SK-N-MC (cell line): ENCODE measurements at regions not wholly inside any gene's neighbourhood (a gene's known extent, or its start where the extent isn't known, plus 50 kb on each side); places are given as distances from the start of the nearest gene placed in this dataset.

Source experiments
- DNase-seq: peaks from one replicate; pipeline ENCODE4 v3.0.0-alpha.2; 2011; ENCODE audit warnings: low read depth, low spot score
- H3K27ac ChIP-seq: fragments of 200-600 bp; sonication (generic); 2 replicates; pipeline ENCODE4 v1.5.1; 2016; ENCODE audit warnings: mixed run types
- H3K36me3 ChIP-seq: fragments of 200-600 bp; sonication (generic); 2 replicates; pipeline ENCODE4 v1.6.1; 2017; ENCODE audit warnings: antibody characterized with exemption, low read length, mixed read lengths; ENCODE audit not compliant: insufficient read depth
- H3K4me3 ChIP-seq: fragments of 200-600 bp; sonication (generic); 2 replicates; pipeline ENCODE4 v1.5.1; 2016
- H3K9ac ChIP-seq: fragments of 200-600 bp; sonication (generic); 2 replicates; pipeline ENCODE4 v1.8.0; 2017; ENCODE audit warnings: mixed run types, mixed read lengths; ENCODE audit not compliant: insufficient read length
- H3K9me3 ChIP-seq: fragments of 200-600 bp; sonication (generic); 2 replicates; pipeline ENCODE4 v1.6.1; 2017; ENCODE audit warnings: low read depth, mild to moderate bottlenecking, antibody characterized with exemption, low read length, moderate library complexity, mixed read lengths
- EZH2 ChIP-seq: fragments of 200-600 bp; sonication (generic); IDR thresholded peaks from one replicate; pipeline ENCODE4 v1.6.1; 2017; ENCODE audit warnings: antibody characterized with exemption
- FOXP2 ChIP-seq: optimal IDR thresholded peaks from 2 replicates; pipeline ENCODE3; 2011; ENCODE audit warnings: mild to moderate bottlenecking, moderate library complexity; ENCODE audit not compliant: insufficient read depth; ENCODE audit errors: extremely low read length, control extremely low read depth
- POLR2AphosphoS5 ChIP-seq: IDR thresholded peaks from 2 replicates; pipeline ENCODE4 v1.6.1; 2012; ENCODE audit warnings: mild to moderate bottlenecking, low read depth, low read length, borderline replicate concordance

DNA sequence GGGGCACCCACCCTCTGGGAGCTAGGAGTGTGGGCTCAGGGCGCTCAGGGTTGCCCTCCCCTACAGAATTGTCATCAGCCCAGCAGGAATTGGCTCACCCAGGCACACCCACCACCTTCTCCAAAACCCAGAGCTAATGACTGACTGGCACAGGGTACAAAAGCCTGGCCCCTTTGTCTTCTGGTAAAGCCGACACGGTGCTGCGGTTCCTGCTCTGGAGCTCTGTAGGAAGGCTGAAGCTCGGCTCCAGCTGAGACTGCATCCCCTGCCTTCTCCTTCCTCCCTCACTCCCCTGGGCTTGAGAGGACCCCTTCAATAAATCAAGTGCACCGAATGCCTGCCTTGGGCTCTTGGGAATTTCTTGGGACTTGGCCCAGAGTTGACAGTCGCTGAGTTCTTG, 117.9 kb upstream of the EEPD1 start:
- Histone ChIP-seq H3K36me3 (no peaks in the 10 kb centered on the region), H3K9ac (no peak overlapping the region), H3K27ac (no peak overlapping the region), H3K9me3 (no peaks in the 10 kb centered on the region), H3K4me3 (no peak overlapping the region)
- TF ChIP-seq POLR2AphosphoS5 (no peak), EZH2 (no peak), FOXP2 (no peak)
- DNase-seq: no peak

DNA sequence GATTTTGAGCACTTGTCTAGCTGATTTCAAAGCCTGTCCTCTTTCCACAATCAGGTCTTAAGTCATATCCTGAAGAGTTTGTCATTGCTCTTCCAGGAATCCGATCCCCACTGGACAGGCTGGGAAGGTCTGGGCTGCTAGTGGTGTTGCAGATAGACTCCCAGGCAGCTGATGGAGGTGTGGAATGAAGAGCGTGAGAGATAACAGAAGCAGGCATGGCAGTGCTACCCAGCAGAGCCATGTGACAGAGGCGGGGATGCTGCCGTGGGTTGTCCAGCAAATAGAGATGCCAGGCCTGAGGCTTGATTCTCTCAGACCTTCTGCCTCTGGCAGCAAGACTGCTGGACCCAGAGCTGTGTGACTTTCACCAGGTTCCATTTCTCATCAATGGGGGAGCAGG, 116.5 kb upstream of the EEPD1 start:
- no peak overlapping the region for H3K4me3 ChIP-seq
- no peaks in the 10 kb centered on the region for H3K36me3 ChIP-seq
- H3K9me3 ChIP-seq: no peaks in the 10 kb centered on the region
- DNase-seq: no peak
- H3K27ac ChIP-seq: no peak overlapping the region
- TF ChIP-seq FOXP2 (no peak), POLR2AphosphoS5 (no peak), EZH2 (no peak)
- no peak overlapping the region for H3K9ac ChIP-seq

DNA sequence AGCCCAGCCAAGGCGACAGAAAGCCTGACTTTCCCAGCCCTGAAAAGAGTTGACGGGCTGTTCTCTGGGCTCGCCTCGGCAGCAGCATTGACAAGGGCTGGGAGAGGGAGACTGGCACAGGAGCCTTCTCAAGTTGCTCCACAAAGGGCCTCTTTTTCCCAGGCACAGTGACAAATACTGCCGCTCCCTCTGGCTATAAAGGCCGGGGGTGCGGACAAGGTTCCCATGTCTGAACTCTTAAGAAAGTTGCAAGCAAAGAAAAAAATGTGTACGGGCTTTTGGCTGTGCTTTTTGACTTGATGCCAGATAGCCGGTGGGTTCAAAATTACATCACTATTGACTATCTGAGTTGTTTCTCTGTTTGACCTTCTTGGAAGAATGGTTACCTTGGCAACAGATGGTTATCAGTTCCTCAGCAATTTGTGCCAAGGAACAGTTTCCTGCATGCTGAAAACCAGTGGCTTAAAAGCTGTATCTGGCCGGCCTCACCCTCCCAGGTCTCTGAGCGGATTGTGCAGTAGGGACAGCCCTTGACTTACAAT, 115.9 kb upstream of the EEPD1 start:
- no peak for TF ChIP-seq FOXP2
- TF ChIP-seq POLR2AphosphoS5: peak; percentile 12; the same call in 1 of the 2 replicates
- no peak for TF ChIP-seq EZH2
- DNase-seq: no peak
- H3K4me3 ChIP-seq: peak overlapping the region; percentile 10
- no peaks in the 10 kb centered on the region for H3K36me3 ChIP-seq
- H3K27ac ChIP-seq: no peak overlapping the region
- H3K9ac ChIP-seq: no peak overlapping the region
- no peaks in the 10 kb centered on the region for H3K9me3 ChIP-seq

DNA sequence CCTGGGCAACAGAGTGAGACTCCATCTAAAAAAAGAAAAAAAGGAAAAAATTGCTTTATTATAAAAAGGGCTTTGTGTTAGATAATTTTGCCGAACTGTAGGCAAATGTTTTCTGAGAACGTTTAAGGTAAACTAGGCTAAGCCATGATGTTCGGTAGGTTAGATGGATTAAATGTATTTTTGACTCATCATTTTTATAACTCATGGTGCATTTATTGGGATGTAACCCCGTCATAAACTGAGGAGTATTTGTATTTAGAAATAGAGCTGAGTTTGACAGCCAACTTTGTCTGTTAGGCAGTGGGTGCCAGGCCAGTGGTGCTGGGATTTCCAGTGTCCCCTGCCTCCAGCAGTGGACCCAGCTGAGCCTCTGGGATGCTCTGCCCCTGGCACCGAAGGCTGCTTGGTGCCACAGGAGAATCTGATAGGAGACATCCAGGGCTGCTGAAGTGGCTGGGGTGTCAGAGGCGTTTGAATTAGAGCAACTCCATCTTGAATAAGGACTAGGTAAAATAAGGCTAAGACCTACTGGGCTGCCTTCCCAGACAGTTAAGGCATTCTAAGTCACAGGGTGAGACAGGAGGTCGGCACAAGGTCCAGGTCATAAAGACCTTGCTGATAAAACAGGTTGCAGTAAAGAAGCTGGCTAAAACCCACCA, 114.9 kb upstream of the EEPD1 start:
- DNase-seq: no peak
- H3K9ac ChIP-seq: no peak overlapping the region
- no peak overlapping the region for H3K4me3 ChIP-seq
- no peaks in the 10 kb centered on the region for H3K36me3 ChIP-seq
- H3K9me3 ChIP-seq: no peaks in the 10 kb centered on the region
- no peak for TF ChIP-seq POLR2AphosphoS5
- H3K27ac ChIP-seq: no peak overlapping the region

DNA sequence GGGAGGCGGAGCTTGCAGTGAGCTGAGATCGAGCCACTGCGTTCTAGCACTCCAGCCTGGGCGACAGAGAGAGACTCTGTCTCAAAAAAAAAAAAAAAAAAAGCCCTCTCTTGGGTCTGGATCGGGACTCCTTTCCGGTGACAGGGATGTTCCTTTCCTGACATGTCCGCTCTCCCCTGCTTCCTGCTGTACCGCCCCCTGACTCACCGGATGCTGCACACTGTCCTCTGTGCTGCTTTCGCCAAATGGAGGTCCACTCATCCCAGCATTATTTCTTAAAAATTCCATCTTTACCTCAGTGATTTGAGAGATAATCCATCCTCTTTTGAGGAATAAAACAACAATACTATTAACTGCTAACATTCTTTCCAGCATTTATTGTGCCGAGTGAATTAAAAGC, 113.8 kb upstream of the EEPD1 start:
- Histone ChIP-seq H3K4me3 (no peak overlapping the region), H3K9ac (no peak overlapping the region), H3K27ac (no peak overlapping the region), H3K36me3 (no peaks in the 10 kb centered on the region), H3K9me3 (no peaks in the 10 kb centered on the region)
- no peak for TF ChIP-seq FOXP2
- no peak for TF ChIP-seq EZH2
- TF ChIP-seq POLR2AphosphoS5: no peak
- no peak for DNase-seq

DNA sequence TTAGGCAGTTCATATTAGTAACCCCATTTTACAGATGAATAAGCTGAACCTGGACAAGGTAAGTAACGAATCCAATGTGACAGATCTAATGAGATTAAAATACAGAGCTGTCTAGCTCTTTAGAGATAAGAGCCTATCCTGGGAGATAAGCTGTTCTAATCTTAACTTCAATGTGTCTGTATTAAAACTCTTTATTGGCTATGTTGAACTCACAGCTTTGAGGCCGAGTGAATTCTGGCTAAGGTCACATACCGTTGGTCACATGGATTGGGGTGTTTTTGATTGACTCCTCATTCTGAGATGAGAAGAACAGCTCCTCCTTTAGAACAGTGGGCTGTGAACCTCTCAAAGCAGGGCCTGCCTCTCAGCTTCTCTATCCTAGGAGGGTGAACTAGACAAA, 113.4 kb upstream of the EEPD1 start:
- no peak for DNase-seq
- Histone ChIP-seq H3K27ac (no peak overlapping the region), H3K36me3 (no peaks in the 10 kb centered on the region), H3K4me3 (no peak overlapping the region), H3K9ac (no peak overlapping the region), H3K9me3 (no peaks in the 10 kb centered on the region)
- TF ChIP-seq FOXP2 (no peak), POLR2AphosphoS5 (no peak), EZH2 (no peak)

DNA sequence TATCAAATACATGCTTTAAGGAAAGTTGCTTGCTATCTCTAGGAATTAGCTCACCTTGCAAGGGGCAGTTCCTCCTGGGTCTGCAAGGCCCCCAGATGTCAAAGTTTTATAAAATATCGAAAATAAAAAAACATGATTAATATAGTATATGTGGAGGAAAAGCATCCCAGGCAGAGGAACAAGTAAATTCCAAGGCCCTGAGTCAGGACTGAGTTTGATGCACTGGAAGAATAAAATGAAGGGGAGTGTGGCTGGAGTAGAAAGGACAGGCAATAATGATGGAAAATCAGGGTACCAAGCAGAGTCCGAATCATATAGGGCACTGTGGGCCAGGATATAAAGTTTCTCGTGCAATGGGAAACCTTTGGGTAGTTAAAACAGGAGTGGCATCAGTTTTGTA, 112.4 kb upstream of the EEPD1 start:
- TF ChIP-seq POLR2AphosphoS5: no peak
- no peak for TF ChIP-seq EZH2
- H3K9ac ChIP-seq: no peak overlapping the region
- no peak for DNase-seq
- no peaks in the 10 kb centered on the region for H3K9me3 ChIP-seq
- no peak overlapping the region for H3K4me3 ChIP-seq
- H3K36me3 ChIP-seq: no peaks in the 10 kb centered on the region
- H3K27ac ChIP-seq: no peak overlapping the region

DNA sequence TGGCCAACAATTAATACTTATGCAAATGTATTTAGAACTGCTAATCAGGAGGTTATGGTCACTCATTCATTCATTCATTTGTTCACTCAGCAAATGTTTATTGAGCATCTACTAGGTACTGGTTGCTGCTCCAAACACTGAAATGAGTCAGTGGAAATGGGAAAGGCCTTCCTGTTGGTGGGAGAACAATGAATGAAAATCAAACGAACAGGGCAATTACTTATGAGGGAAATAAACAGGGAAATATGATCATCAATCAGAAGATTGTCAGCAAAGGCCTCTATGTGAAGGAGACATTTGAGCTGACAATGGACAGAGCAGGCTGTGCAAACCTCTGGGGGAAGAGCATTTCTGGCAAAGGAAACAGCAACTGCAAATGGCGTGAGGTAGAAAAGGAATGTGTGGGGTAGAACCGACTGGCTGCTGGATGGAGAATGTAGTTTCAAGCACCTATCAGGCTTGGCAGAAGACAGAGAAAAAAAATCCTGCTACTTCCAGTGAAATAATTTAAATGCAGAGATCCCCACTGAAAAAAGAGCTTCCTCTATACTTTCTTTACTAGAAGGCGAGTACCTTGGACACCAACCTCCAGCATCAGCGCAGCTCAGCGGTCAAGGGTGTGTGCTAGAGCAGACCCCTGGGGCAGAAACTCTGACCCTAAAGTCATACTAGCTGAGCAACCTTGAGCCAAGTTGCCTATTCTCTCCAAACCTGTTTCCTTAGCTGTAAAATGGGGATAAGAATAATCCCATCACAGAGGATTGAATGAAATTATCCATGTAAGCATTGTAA, 108.8 kb upstream of the EEPD1 start:
- H3K27ac ChIP-seq: peak overlapping the region; percentile 49
- TF ChIP-seq EZH2 (no peak), POLR2AphosphoS5 (no peak), FOXP2 (no peak)
- no peaks in the 10 kb centered on the region for H3K36me3 ChIP-seq
- H3K9me3 ChIP-seq: no peaks in the 10 kb centered on the region
- H3K9ac ChIP-seq: no peak overlapping the region
- no peak overlapping the region for H3K4me3 ChIP-seq
- no peak for DNase-seq
